HepG2 (cell line): ENCODE measurements at regions not wholly inside any gene's neighbourhood (a gene's known extent, or its start where the extent isn't known, plus 50 kb on each side); places are given as distances from the start of the nearest gene placed in this dataset.

ENCODE experiments used
- ATAC-seq: fragments of 200-7000 bp; cut with Tn5 transposase; 3 replicates; pipeline ENCODE4 v1.9.1; 2020; ENCODE audit warnings: mild to moderate bottlenecking, moderate library complexity
- BruUV-seq: library from RNA; stranded (reverse); fragments of 400-500 nt; replicated peaks from 2 replicates; lab custom pipeline; 2021; lab: Mats Ljungman, UMichigan
- CTCF ChIA-PET: fragments of 300-600 bp; formaldehyde crosslinking; extraction: SDS; loops from one replicate; lab custom pipeline; 2021; ENCODE audit warnings: low total read pairs, inconsistent platforms, low intra/inter-chr PET ratio; lab: Yijun Ruan, JAX
- POLR2A ChIA-PET: fragments of 350-600 bp; sonication (Branson Sonifier 250); formaldehyde crosslinking; loops from one replicate; lab custom pipeline; 2020; ENCODE audit warnings: antibody characterized with exemption, inconsistent platforms; lab: Yijun Ruan, JAX
- DNase-seq: peaks from one replicate; pipeline ENCODE4 v3.0.0-alpha.2; 2015; ENCODE audit warnings: low spot score
- FAIRE-seq: peaks from 3 replicates; lab custom pipeline; 2011; peaks lifted over from hg19 to GRCh38; lab: Jason Lieb, UNC
- H2AFZ ChIP-seq: one replicate; pipeline ENCODE4 v1.6.1; 2011; ENCODE audit warnings: low read length, inconsistent platforms
- H3K27ac ChIP-seq: fragments of 300-600 bp; 3 replicates; pipeline ENCODE4 v1.8.0; 2011; ENCODE audit warnings: mixed run types, mild to moderate bottlenecking, mixed read lengths, low read length, inconsistent platforms; ENCODE audit not compliant: insufficient read depth; ENCODE audit errors: extremely low read length
- H3K27me3 ChIP-seq, 2 experiments: fragments of 200-600 bp in 1 of 2; 2 replicates in 1 of 2; 3 replicates in 1 of 2; pipeline versions ENCODE4 v1.6.0 to v1.8.0; 2011; ENCODE audit warnings: low read length in 2 of 2, mild to moderate bottlenecking in 2 of 2, moderate library complexity in 2 of 2, inconsistent platforms in 1 of 2; ENCODE audit not compliant: insufficient read depth in 2 of 2, control insufficient read depth in 1 of 2
- H3K36me3 ChIP-seq, 2 experiments: fragments of 200-600 bp in 1 of 2; replicated peaks in 1 of 2; 2 replicates in 1 of 2; 3 replicates in 1 of 2; pipeline versions ENCODE4 v1.5.1 to v1.8.0; 2011; ENCODE audit warnings: low read length in 2 of 2, inconsistent platforms in 1 of 2; ENCODE audit not compliant: insufficient read depth in 2 of 2, control insufficient read depth in 1 of 2
- H3K4me1 ChIP-seq: 2 replicates; pipeline ENCODE4 v1.5.1; 2012; ENCODE audit warnings: low read length, inconsistent platforms; ENCODE audit not compliant: insufficient read depth
- H3K4me2 ChIP-seq: 2 replicates; pipeline ENCODE4 v1.6.0; 2011; ENCODE audit warnings: low read depth, low read length, inconsistent platforms
- H3K4me3 ChIP-seq, 3 experiments: fragments of 200-600 bp in 1 of 3; sonication (generic), shearing (Covaris generic) in 1 of 3; replicated peaks in 1 of 3; 2 replicates each; pipeline ENCODE4 v1.5.1; 2011 to 2016; ENCODE audit warnings: low read length in 3 of 3, inconsistent platforms in 2 of 3, low read depth in 2 of 3, mild to moderate bottlenecking in 2 of 3, control low read depth in 1 of 3, mixed read lengths in 1 of 3; ENCODE audit not compliant: insufficient read depth in 1 of 3
- H3K79me2 ChIP-seq: one replicate; pipeline ENCODE4 v1.6.1; 2011; ENCODE audit warnings: low read length, inconsistent platforms; ENCODE audit not compliant: insufficient read depth
- H3K9ac ChIP-seq: 2 replicates; pipeline ENCODE4 v1.6.0; 2011; ENCODE audit warnings: mild to moderate bottlenecking, low read depth, low read length, inconsistent platforms; ENCODE audit not compliant: insufficient read depth
- H3K9me3 ChIP-seq: 2 replicates; pipeline ENCODE4 v1.5.1; 2012; ENCODE audit warnings: mild to moderate bottlenecking, low read length
- H4K20me1 ChIP-seq: 2 replicates; pipeline ENCODE4 v1.6.0; 2011; ENCODE audit warnings: inconsistent platforms, mild to moderate bottlenecking, low read length, moderate library complexity; ENCODE audit not compliant: insufficient read depth
- FOXJ3 ChIP-seq: sonication (generic); formaldehyde crosslinking; IDR thresholded peaks from 2 replicates; pipeline ENCODE4 v1.4.0; 2020; ENCODE audit warnings: missing genetic modification reagents, mild to moderate bottlenecking, borderline replicate concordance
- HHEX ChIP-seq: IDR thresholded peaks from 2 replicates; pipeline ENCODE4 v1.6.1; 2016; ENCODE audit warnings: control low read depth
- KLF16 ChIP-seq, 2 experiments: sonication (generic) in 1 of 2; formaldehyde crosslinking in 1 of 2; IDR thresholded peaks; 2 replicates each; pipeline versions ENCODE4 v1.6.1 to v1.8.0; 2016 to 2023; ENCODE audit warnings: missing genetic modification reagents in 2 of 2, missing compliant biosample characterization in 1 of 2
- MAFG ChIP-seq: sonication (generic); formaldehyde crosslinking; IDR thresholded peaks from 2 replicates; pipeline ENCODE4 v1.5.1; 2020; ENCODE audit warnings: mild to moderate bottlenecking, missing genetic modification reagents
- MXD4 ChIP-seq: IDR thresholded peaks from 2 replicates; pipeline ENCODE4 v1.6.1; 2016; ENCODE audit warnings: mild to moderate bottlenecking, missing biosample characterization, missing genetic modification reagents
- NCOA5 ChIP-seq: sonication (generic); formaldehyde crosslinking; IDR thresholded peaks from 2 replicates; pipeline ENCODE4 v1.4.0; 2020; ENCODE audit warnings: missing genetic modification reagents
- NR2F2 ChIP-seq: IDR thresholded peaks from 2 replicates; pipeline ENCODE4 v1.6.1; 2012; ENCODE audit warnings: low read depth, inconsistent platforms, borderline replicate concordance
- RAD21 ChIP-seq: fragments of 450-650 bp; formaldehyde crosslinking; IDR thresholded peaks from 2 replicates; pipeline ENCODE4 v1.5.0; 2020; ENCODE audit warnings: mild to moderate bottlenecking
- RFXANK ChIP-seq: IDR thresholded peaks from 2 replicates; pipeline ENCODE4 v1.6.1; 2016
- TCF12 ChIP-seq, 2 experiments: fragments of 450-650 bp in 1 of 2; sonication (generic) in 1 of 2; formaldehyde crosslinking in 1 of 2; IDR thresholded peaks; 2 replicates each; pipeline versions ENCODE4 v1.6.1 to v1.8.0; 2017 to 2022; ENCODE audit warnings: antibody characterized with exemption in 1 of 2, mild to moderate bottlenecking in 1 of 2, missing genetic modification reagents in 1 of 2, moderate library complexity in 1 of 2
- U2AF2 ChIP-seq: fragments of 200-400 bp; formaldehyde crosslinking; IDR thresholded peaks from 2 replicates; pipeline ENCODE4 v1.6.1; 2017; ENCODE audit warnings: low read depth, mild to moderate bottlenecking, low read length
- ZFP36L1 ChIP-seq: sonication (generic); formaldehyde crosslinking; IDR thresholded peaks from 2 replicates; pipeline ENCODE4 v1.8.0; 2022; ENCODE audit warnings: mild to moderate bottlenecking, missing genetic modification reagents, moderate library complexity
- ZFX ChIP-seq: sonication (generic); formaldehyde crosslinking; IDR thresholded peaks from 2 replicates; pipeline ENCODE4 v1.4.0; 2020; ENCODE audit warnings: mild to moderate bottlenecking, low read depth, missing genetic modification reagents, moderate library complexity
- ZNF234 ChIP-seq: sonication (generic); formaldehyde crosslinking; conservative IDR thresholded peaks from 2 replicates; pipeline ENCODE4 v1.5.1; 2020; ENCODE audit warnings: mild to moderate bottlenecking, missing genetic modification reagents
- ZNF354B ChIP-seq: sonication (generic); formaldehyde crosslinking; IDR thresholded peaks from 2 replicates; pipeline ENCODE4 v1.8.0; 2022; ENCODE audit warnings: mild to moderate bottlenecking, missing genetic modification reagents
- ZNF367 ChIP-seq: sonication (generic); formaldehyde crosslinking; IDR thresholded peaks from 2 replicates; pipeline ENCODE4 v1.4.0; 2020; ENCODE audit warnings: missing genetic modification reagents, borderline replicate concordance
- ZNF564 ChIP-seq: sonication (generic); formaldehyde crosslinking; IDR thresholded peaks from 2 replicates; pipeline ENCODE4 v1.8.1; 2023; ENCODE audit warnings: mild to moderate bottlenecking, missing genetic modification reagents
- ZNF713 ChIP-seq: sonication (generic); formaldehyde crosslinking; IDR thresholded peaks from 2 replicates; pipeline ENCODE4 v1.4.0; 2020; ENCODE audit warnings: mild to moderate bottlenecking, missing genetic modification reagents
- ZNF768 ChIP-seq: sonication (generic); formaldehyde crosslinking; IDR thresholded peaks from 2 replicates; pipeline ENCODE4 v1.4.0; 2020; ENCODE audit warnings: missing genetic modification reagents
- ZNF883 ChIP-seq: sonication (generic); formaldehyde crosslinking; IDR thresholded peaks from 2 replicates; pipeline ENCODE4 v1.5.1; 2020; ENCODE audit warnings: mild to moderate bottlenecking, missing genetic modification reagents; ENCODE audit errors: not compliant biosample characterization
- WGBS: methylation state at CpG from one replicate; pipeline ENCODE4 v1.1.6; 2017; ENCODE audit warnings: low lambda C conversion rate; 5-methylcytosine and 5-hydroxymethylcytosine counted together
- in situ Hi-C: cut with HindIII; loops from 2 replicates; pipeline ENCODE4 v1.10.0; 2017; ENCODE audit warnings: low pct_unique_long_range_greater_than_20kb; ENCODE audit not compliant: extremely low pct_ligation_motif_present
- intact Hi-C: fragments of 100-400 bp; cut with micrococcal nuclease; formaldehyde crosslinking; loops from one replicate; pipeline ENCODE4 v1.10.0; 2022; ENCODE audit not compliant: unreplicated experiment
- TF ChIP-seq, protein P1 (sequence below): sonication (generic); formaldehyde crosslinking; IDR thresholded peaks from 2 replicates; pipeline ENCODE4; 2020; ENCODE audit warnings: missing genetic modification reagents, mild to moderate bottlenecking, borderline replicate concordance
- TF ChIP-seq, protein P2 (sequence below): sonication (generic); formaldehyde crosslinking; IDR thresholded peaks from 2 replicates; pipeline ENCODE4 v1.8.1; 2023; ENCODE audit warnings: mild to moderate bottlenecking, missing genetic modification reagents

DNA sequence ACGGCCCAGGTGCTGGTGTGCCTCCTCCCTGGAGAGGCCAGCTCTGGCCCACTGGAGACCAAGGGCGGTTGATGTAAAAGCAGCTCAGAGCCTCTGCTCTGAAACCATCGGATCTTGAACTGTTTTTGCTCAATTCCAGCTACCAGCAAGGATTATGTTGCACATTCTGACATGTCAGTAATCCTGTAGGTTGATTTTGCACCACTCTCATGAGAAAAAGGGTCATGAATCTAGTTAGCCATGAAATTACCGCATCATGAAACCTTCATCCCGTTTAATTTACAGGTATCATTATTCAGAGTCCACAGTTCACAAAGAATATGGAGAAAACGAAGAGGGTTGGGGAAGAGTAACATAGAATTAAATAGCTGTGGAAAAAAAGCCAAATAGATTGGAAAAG lies 120.4 kb upstream of the NSMCE3 start (continued):
- TF ChIP-seq, protein P1, sequence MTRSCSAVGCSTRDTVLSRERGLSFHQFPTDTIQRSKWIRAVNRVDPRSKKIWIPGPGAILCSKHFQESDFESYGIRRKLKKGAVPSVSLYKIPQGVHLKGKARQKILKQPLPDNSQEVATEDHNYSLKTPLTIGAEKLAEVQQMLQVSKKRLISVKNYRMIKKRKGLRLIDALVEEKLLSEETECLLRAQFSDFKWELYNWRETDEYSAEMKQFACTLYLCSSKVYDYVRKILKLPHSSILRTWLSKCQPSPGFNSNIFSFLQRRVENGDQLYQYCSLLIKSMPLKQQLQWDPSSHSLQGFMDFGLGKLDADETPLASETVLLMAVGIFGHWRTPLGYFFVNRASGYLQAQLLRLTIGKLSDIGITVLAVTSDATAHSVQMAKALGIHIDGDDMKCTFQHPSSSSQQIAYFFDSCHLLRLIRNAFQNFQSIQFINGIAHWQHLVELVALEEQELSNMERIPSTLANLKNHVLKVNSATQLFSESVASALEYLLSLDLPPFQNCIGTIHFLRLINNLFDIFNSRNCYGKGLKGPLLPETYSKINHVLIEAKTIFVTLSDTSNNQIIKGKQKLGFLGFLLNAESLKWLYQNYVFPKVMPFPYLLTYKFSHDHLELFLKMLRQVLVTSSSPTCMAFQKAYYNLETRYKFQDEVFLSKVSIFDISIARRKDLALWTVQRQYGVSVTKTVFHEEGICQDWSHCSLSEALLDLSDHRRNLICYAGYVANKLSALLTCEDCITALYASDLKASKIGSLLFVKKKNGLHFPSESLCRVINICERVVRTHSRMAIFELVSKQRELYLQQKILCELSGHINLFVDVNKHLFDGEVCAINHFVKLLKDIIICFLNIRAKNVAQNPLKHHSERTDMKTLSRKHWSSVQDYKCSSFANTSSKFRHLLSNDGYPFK: no peak
- TF ChIP-seq, protein P2, sequence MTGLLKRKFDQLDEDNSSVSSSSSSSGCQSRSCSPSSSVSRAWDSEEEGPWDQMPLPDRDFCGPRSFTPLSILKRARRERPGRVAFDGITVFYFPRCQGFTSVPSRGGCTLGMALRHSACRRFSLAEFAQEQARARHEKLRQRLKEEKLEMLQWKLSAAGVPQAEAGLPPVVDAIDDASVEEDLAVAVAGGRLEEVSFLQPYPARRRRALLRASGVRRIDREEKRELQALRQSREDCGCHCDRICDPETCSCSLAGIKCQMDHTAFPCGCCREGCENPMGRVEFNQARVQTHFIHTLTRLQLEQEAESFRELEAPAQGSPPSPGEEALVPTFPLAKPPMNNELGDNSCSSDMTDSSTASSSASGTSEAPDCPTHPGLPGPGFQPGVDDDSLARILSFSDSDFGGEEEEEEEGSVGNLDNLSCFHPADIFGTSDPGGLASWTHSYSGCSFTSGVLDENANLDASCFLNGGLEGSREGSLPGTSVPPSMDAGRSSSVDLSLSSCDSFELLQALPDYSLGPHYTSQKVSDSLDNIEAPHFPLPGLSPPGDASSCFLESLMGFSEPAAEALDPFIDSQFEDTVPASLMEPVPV (CRISPR knock-in tag): no peak
- TF ChIP-seq NCOA5 (CRISPR knock-in tag) (no peak), U2AF2 (no peak), RFXANK (CRISPR knock-in tag) (no peak)

DNA sequence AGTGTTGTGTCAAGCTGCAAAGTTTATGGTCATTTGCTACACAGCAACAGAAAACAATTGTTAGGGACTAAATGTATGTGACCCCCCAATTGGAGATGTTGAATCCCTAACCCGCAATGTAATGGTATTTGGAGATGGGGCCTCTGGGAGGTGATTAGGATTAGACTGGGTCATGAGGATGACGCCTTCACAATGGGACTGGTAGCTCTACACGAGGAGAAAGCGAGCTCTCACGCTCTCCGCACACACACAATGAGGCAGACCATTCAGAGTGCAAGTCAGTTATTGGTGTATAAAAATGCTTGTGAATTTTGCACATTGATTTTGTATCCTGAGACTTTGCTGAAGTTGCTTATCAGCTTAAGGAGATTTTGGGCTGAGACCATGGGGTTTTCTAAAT lies 116.9 kb upstream of the NSMCE3 start:
- intact Hi-C loops (no loop called here), in situ Hi-C loops (no loop called here)
- no peak for TF ChIP-seq MAFG (CRISPR knock-in tag)
- TF ChIP-seq RAD21: no peak
- no peak for TF ChIP-seq ZNF768
- TF ChIP-seq ZNF234: no peak
- no peak for TF ChIP-seq ZNF367 (CRISPR knock-in tag)
- TF ChIP-seq ZNF354B (CRISPR knock-in tag): no peak
- TF ChIP-seq FOXJ3 (CRISPR knock-in tag): no peak
- no peak for TF ChIP-seq ZNF713 (CRISPR knock-in tag)
- no peak for TF ChIP-seq TCF12 (IDR thresholded peaks at IDR 0.05)
- no peak for TF ChIP-seq TCF12 (CRISPR knock-in tag; IDR thresholded peaks at IDR 0.05)
- no peak for TF ChIP-seq ZNF883 (CRISPR knock-in tag)
- TF ChIP-seq ZNF564 (CRISPR knock-in tag): no peak
- TF ChIP-seq MXD4 (CRISPR knock-in tag): no peak
- no peak for TF ChIP-seq ZFX (CRISPR knock-in tag)
- TF ChIP-seq KLF16 (CRISPR knock-in tag; IDR thresholded peaks at IDR 0.05): no peak
- TF ChIP-seq HHEX (CRISPR knock-in tag): no peak
- no peak for TF ChIP-seq NR2F2
- TF ChIP-seq ZFP36L1: no peak
- Histone ChIP-seq H3K4me2 (no peak overlapping the region), H3K9me3 (no peaks in the 10 kb centered on the region), H3K4me1 (no peaks in the 10 kb centered on the region), H3K9ac (no peak overlapping the region), H3K79me2 (no peaks in the 10 kb centered on the region), H3K27me3 (peaks cover 0 to 20% of the 10 kb centered on the region in 2 experiments; a peak in 1 of 5 replicates), H4K20me1 (no peaks in the 10 kb centered on the region), H3K27ac (no peak overlapping the region), H2AFZ (no peak overlapping the region), H3K36me3 (no peaks in the 10 kb centered on the region), H3K4me3 (no peak overlapping the region)
- no TSS peak for BruUV-seq
- FAIRE-seq: no peak
- ChIA-PET POLR2A (no interaction called here), CTCF (no interaction called here)
- no peak for DNase-seq
- no peak for ATAC-seq
- 10% methylated on average over 5 of the region's 6 CpGs for WGBS
